Activated CD4-positive, alpha-beta T cell treated with anti-CD3 and anti-CD28 coated beads, Interleukin-2, amount 10 ng/mL, durations not matched to agents 7 days and 5 days (primary cell): ENCODE measurements at regions not wholly inside any gene's neighbourhood (a gene's known extent, or its start where the extent isn't known, plus 50 kb on each side); places are given as distances from the start of the nearest gene placed in this dataset.
"Not testable (repeated sequence)": the region's sequence is repeated elsewhere in the genome, so short reads cannot be mapped to it uniquely, and the experiment has no call there.

Source experiments
- CTCF ChIA-PET: fragments of 350-600 bp; sonication (Branson Sonifier 250); formaldehyde crosslinking; loops from one replicate; lab custom pipeline; 2021; ENCODE audit warnings: antibody characterized with exemption; lab: Charles Lee
- POLR2A ChIA-PET: fragments of 350-600 bp; sonication (Branson Sonifier 250); formaldehyde crosslinking; loops from one replicate; lab custom pipeline; 2021; ENCODE audit warnings: antibody characterized with exemption; lab: Charles Lee
- DNase-seq: peaks from one replicate; pipeline ENCODE4 v3.0.0-alpha.2; 2020
- H3K27ac Mint-ChIP-seq: one replicate; pipeline ENCODE4 v1.8.0; 2021; ENCODE audit warnings: mild to moderate bottlenecking, moderate library complexity, mixed read lengths
- H3K27me3 Mint-ChIP-seq: one replicate; pipeline ENCODE4 v1.8.0; 2021; ENCODE audit warnings: mixed read lengths
- H3K36me3 Mint-ChIP-seq: one replicate; pipeline ENCODE4 v1.8.0; 2021; ENCODE audit warnings: low read depth, mixed read lengths
- H3K4me1 Mint-ChIP-seq: one replicate; pipeline ENCODE4 v1.8.0; 2021; ENCODE audit warnings: mixed read lengths
- H3K4me3 Mint-ChIP-seq: one replicate; pipeline ENCODE4 v1.8.0; 2021; ENCODE audit warnings: mild to moderate bottlenecking, moderate library complexity, mixed read lengths
- H3K9me3 Mint-ChIP-seq: one replicate; pipeline ENCODE4 v1.8.0; 2021; ENCODE audit warnings: mixed read lengths

DNA sequence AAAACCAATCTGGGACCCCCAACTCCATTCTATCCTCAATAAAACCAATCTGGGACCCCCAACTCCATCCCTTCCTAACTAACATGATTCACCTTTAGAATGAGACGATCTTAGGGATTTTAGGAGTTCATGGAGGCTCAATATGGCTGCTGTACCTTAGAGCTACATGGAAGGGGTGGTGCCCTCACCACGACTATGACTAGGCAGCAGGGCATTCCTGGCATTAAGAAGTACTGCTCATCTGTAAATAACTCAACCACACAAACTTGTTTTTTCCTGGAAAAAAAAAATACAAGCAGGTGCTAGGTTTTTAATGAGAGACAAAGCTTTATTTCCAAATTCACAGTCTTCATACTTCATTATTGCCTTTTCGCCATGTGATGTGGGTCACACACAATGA lies 346.5 kb upstream of the FAT1 start:
- Mint-ChIP-seq H3K36me3 (no peaks in the 10 kb centered on the region), H3K9me3 (peaks cover 7% of the 10 kb centered on the region), H3K4me3 (no peak overlapping the region), H3K4me1 (no peaks in the 10 kb centered on the region), H3K27me3 (no peaks in the 10 kb centered on the region), H3K27ac (no peak overlapping the region)
- DNase-seq: no peak
- CTCF ChIA-PET: no interaction called here
- POLR2A ChIA-PET: no interaction called here

DNA sequence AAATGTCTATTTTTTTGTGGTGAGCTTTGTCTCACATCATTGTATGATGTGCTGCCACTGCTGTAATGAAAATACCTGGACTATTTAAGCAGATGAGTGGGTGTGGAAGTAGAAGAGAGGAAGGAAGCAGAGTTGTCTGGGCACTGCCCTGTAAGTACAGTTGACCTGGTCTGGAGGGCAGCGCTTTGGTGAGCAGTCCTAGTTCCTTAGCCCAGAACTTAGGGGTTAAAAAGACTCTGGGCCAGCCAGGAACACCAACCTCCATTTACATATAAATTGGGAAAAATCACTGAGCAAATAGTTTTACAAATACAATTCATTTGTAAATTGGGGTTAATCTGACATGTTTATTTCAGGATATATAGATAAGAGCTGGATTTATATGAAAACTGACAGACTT lies 347.1 kb upstream of the FAT1 start:
- Mint-ChIP-seq H3K36me3 (no peaks in the 10 kb centered on the region), H3K4me3 (no peak overlapping the region), H3K9me3 (peaks cover 7% of the 10 kb centered on the region), H3K27me3 (no peaks in the 10 kb centered on the region), H3K27ac (no peak overlapping the region), H3K4me1 (no peaks in the 10 kb centered on the region)
- ChIA-PET POLR2A (no interaction called here), CTCF (no interaction called here)
- DNase-seq: no peak

DNA sequence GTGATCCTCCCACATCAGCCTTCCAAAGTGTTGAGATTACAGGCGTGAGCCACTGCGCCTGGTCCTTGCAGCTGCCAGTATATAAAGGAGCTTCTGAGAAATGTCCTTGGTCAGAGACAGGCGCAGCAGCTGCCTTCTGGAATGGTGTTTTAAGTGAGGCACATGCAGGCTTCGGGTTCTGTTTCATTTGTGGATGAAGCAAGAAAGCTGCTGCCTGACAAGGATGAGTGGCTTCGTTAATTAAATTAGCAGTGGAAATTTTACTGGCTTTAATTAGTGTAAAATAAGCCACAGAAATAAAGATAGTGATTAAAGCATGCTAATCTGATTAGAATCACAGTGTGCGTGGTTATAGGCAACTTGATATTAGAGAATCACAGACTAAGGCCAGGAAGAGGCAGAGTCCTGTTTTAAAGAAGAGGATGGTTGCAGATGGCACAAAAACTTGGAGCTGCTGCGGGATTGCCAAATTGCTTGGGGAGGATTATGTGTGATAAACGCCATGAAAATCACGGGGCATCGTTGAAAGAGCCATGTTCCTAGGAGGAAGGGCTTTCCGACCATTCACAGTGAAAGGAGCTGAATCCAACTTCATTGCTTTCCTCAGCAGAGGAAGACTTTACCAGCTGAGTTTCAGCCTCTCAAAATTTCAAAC lies 348.4 kb upstream of the FAT1 start:
- H3K27ac Mint-ChIP-seq: no peak overlapping the region
- H3K9me3 Mint-ChIP-seq: peaks cover 7% of the 10 kb centered on the region
- H3K4me3 Mint-ChIP-seq: no peak overlapping the region
- no peak for DNase-seq
- no peaks in the 10 kb centered on the region for H3K27me3 Mint-ChIP-seq
- ChIA-PET POLR2A (no interaction called here), CTCF (no interaction called here)
- no peaks in the 10 kb centered on the region for H3K4me1 Mint-ChIP-seq
- H3K36me3 Mint-ChIP-seq: no peaks in the 10 kb centered on the region

DNA sequence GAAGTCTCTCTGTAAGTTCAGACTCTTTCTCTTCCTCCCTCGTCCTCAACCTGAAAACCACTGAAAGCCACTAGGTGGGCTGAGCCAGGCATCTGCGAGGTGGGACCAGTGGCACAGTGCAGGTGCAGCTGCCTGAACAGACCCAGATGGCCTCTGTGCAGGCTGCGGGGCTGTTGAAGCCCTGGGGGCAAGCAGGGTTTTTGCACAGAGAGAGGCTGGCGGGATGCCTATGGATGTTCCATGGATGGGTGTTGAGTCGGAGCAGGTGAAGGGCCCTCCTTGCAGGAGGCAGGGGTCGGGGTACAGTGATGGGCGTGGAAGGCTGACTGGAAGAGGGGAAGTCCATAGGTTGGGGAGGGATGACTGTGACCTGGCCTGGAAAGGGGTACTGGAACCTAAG lies 350.2 kb upstream of the FAT1 start:
- DNase-seq: no peak
- Mint-ChIP-seq H3K4me1 (no peaks in the 10 kb centered on the region), H3K27me3 (no peaks in the 10 kb centered on the region), H3K4me3 (no peak overlapping the region), H3K36me3 (no peaks in the 10 kb centered on the region), H3K9me3 (peaks cover 6% of the 10 kb centered on the region), H3K27ac (no peak overlapping the region)
- POLR2A ChIA-PET: no interaction called here
- CTCF ChIA-PET: no interaction called here

DNA sequence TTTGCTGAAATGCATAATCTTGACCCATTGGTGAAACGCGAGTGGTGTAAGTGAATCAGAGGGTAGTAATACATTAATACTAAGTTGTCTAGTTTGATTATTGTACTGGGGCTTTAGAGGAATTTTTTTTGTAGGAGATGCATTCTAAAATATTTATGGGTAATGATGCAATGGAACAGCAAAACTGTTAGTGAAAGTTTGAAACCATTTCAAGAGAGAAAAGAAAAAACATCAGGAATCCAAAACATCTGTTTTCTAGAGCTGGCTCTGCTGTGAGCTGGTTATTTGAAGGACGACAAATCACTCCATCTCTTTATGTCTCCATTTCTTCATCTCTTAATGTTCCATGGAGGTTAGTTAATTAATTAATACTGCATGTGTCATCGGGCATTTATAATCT lies 351.9 kb upstream of the FAT1 start:
- H3K9me3 Mint-ChIP-seq: peaks cover 3% of the 10 kb centered on the region
- H3K4me3 Mint-ChIP-seq: no peak overlapping the region
- ChIA-PET CTCF (no interaction called here), POLR2A (no interaction called here)
- no peak for DNase-seq
- H3K27me3 Mint-ChIP-seq: no peaks in the 10 kb centered on the region
- no peak overlapping the region for H3K27ac Mint-ChIP-seq
- no peaks in the 10 kb centered on the region for H3K36me3 Mint-ChIP-seq
- H3K4me1 Mint-ChIP-seq: no peaks in the 10 kb centered on the region

DNA sequence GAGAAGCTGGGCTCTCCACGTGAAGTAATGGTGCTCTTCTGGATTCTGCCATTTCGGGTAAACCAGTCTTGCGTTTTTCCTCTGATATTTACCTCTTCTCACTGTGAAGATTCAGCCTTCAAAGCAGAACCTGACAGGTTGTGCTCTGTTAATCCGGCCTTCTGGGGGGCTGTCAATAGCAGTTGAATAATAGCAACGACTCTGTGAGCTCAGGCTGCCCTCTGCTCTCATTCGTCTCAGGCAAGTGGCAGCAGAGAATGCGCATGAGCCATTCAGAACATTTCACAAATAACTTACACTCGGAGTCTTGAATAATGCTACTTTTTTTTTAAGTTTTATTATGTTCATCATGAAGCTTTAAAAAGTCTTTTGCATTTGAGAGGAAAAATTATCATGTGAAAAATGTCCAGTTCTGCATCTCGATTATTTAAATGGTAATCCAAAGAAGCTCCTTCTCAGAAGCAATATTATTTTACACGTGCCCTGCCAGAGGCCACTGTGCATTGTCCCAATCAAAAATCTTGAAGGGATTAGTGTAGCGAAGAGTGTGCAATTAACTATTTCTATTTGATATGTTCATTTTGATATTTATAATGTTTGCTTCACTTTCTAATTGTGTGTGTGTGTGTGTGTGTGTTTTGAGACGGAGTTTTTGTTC lies 354.2 kb upstream of the FAT1 start:
- H3K4me3 Mint-ChIP-seq: no peak overlapping the region
- CTCF ChIA-PET: no interaction called here
- H3K27ac Mint-ChIP-seq: no peak overlapping the region
- peaks cover 3% of the 10 kb centered on the region for H3K9me3 Mint-ChIP-seq
- H3K27me3 Mint-ChIP-seq: no peaks in the 10 kb centered on the region
- POLR2A ChIA-PET: no interaction called here
- no peaks in the 10 kb centered on the region for H3K4me1 Mint-ChIP-seq
- H3K36me3 Mint-ChIP-seq: no peaks in the 10 kb centered on the region
- DNase-seq: no peak

DNA sequence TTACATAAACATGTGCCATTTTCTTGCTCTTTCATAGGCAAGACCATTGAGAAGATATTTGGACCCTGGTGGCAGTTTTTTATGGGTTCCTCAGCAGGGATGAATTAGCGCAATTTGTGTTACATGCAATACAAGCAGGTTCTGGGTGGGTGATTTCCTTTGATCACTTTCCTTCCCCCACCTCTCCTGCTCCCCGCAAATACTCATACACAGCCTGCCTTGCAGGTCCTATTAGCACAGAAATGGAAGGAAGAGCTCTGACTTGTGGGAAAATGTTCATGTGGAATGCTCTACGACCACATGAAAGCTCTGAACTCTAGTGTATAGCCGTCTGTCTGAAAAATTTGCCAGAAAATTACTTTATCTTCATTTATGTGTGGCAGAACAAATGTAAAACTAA lies 361.0 kb upstream of the FAT1 start:
- H3K27ac Mint-ChIP-seq: no peak overlapping the region
- no peak overlapping the region for H3K4me3 Mint-ChIP-seq
- no peaks in the 10 kb centered on the region for H3K36me3 Mint-ChIP-seq
- no peaks in the 10 kb centered on the region for H3K4me1 Mint-ChIP-seq
- ChIA-PET POLR2A (no interaction called here), CTCF (no interaction called here)
- no peak for DNase-seq
- no peaks in the 10 kb centered on the region for H3K27me3 Mint-ChIP-seq
- peaks cover 5% of the 10 kb centered on the region for H3K9me3 Mint-ChIP-seq

DNA sequence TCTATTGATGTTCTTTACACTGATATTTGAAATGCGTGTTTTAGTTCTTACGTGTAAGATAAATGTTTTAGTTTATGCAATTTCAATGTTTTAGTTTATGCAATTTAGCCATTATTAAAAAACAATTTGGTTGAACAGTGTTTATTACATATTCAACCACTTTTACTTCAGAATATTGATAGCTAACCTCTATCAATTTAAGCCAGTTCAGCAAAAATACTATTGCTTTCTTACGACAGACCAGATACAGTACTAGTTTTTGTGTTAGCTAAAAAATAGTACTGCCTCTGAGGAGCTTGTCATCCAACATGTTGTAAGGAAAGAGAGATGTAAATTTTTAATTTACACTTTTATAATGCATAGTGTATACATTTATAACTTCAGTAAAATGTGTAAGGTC lies 361.7 kb upstream of the FAT1 start:
- CTCF ChIA-PET: no interaction called here
- DNase-seq: no peak
- H3K4me1 Mint-ChIP-seq: no peaks in the 10 kb centered on the region
- no peak overlapping the region for H3K4me3 Mint-ChIP-seq
- POLR2A ChIA-PET: no interaction called here
- no peak overlapping the region for H3K27ac Mint-ChIP-seq
- H3K36me3 Mint-ChIP-seq: no peaks in the 10 kb centered on the region
- H3K9me3 Mint-ChIP-seq: peaks cover 5% of the 10 kb centered on the region
- H3K27me3 Mint-ChIP-seq: no peaks in the 10 kb centered on the region

DNA sequence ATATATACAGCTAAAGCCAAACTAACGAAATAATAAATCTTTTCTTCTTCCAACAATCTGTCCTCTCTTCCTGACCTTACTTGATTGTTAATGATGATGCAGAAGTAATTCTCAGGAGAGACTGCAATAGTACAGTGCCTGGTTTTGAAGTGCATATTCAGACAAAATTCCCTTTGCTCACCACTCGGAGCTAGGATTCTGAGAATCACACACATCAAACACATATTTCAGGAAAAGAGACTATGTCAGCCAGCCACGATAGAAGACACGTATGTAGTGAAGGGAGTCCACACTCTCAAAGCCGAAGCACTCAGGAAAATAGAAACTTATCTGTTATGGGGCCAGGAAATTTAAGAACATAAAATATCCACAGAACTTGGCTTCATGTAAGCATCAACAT lies 362.5 kb upstream of the FAT1 start:
- Mint-ChIP-seq H3K27ac (no peak overlapping the region), H3K4me1 (no peaks in the 10 kb centered on the region), H3K4me3 (no peak overlapping the region), H3K9me3 (peaks cover 8% of the 10 kb centered on the region), H3K27me3 (no peaks in the 10 kb centered on the region), H3K36me3 (no peaks in the 10 kb centered on the region)
- DNase-seq: no peak
- ChIA-PET POLR2A (no interaction called here), CTCF (no interaction called here)

DNA sequence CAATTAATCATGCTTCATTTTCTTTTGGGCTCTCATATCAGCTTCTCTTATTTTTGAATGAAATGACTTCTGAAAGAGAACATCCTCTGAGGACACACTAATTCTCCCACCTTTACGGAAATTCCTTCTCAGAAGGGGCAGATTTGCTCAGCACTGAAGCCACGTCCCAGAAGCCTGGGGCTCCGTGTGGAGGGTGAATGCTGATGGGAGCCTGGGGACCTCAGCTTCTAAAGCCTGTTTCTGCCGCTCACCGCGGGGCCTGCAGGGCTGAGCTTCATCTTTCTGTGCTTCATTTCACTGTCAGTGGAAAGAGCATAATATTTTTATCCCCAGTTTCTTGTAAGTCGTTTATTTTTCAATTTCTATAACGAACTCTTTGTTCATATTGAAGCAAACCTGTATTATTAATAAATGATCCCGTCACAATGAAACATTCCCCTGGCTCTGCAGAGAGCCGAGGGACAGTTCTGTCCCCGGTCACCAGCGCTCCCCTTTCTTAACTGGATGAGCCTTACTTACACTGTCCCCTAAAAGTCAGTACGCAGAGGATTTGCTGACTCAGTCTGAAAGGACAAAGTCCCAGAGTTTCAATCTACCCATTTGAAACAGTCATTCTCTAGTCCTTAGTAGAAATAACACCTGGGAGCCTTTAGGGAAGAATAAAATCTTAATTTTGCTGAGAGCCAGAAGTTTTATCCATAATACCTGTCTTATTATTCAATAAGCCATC lies 364.6 kb upstream of the FAT1 start:
- H3K27me3 Mint-ChIP-seq: no peaks in the 10 kb centered on the region
- ChIA-PET POLR2A (no interaction called here), CTCF (no interaction called here)
- H3K4me3 Mint-ChIP-seq: no peak overlapping the region
- H3K9me3 Mint-ChIP-seq: peaks cover 7% of the 10 kb centered on the region
- H3K36me3 Mint-ChIP-seq: no peaks in the 10 kb centered on the region
- no peak overlapping the region for H3K27ac Mint-ChIP-seq
- no peak for DNase-seq
- no peaks in the 10 kb centered on the region for H3K4me1 Mint-ChIP-seq

DNA sequence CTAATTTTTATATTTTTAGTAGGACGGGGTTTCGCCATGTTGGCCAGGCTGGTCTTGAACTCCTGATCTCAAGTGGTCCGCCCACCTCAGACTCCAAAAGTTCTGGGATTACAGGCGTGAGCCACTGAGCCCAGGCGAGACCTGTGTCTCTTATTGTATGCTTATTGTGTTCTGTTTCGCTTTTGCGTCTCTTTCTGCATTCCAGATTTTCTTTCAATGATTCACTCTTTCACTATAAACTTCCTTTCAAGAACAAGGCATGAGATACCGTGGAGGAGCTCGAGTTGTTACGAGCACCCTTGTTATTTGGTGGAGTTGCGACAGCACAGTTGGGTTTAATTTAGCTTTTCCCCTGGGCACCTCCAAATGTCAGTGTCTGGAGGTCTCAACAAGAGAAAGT lies 366.7 kb upstream of the FAT1 start:
- H3K4me1 Mint-ChIP-seq: no peaks in the 10 kb centered on the region
- no peak for DNase-seq
- H3K36me3 Mint-ChIP-seq: no peaks in the 10 kb centered on the region
- peaks cover 6% of the 10 kb centered on the region for H3K9me3 Mint-ChIP-seq
- no peak overlapping the region for H3K27ac Mint-ChIP-seq
- H3K4me3 Mint-ChIP-seq: no peak overlapping the region
- ChIA-PET POLR2A (no interaction called here), CTCF (no interaction called here)
- H3K27me3 Mint-ChIP-seq: no peaks in the 10 kb centered on the region

DNA sequence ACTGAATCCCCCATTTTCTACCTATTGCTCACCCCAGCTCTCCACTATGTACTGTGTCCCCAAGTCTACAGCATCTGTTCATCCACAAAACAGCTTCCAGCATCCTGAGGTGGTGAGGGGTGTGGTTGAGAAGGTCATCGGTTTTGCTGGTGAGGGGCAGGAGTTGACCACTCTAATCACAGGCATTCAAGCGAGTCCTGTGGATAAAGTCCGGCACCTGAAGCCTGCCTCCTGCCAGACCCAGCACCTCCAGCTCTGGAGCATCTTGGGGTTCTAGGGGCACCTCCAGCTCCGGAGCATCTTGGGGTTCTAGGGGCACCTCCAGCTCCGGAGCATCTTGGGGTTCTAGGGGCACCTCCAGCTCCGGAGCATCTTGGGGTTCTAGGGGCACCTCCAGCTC lies 367.2 kb upstream of the FAT1 start:
- H3K27me3 Mint-ChIP-seq, DNase-seq, CTCF ChIA-PET, POLR2A ChIA-PET, H3K4me1 Mint-ChIP-seq, H3K36me3 Mint-ChIP-seq, H3K4me3 Mint-ChIP-seq, H3K9me3 Mint-ChIP-seq, H3K27ac Mint-ChIP-seq: not testable (repeated sequence)

DNA sequence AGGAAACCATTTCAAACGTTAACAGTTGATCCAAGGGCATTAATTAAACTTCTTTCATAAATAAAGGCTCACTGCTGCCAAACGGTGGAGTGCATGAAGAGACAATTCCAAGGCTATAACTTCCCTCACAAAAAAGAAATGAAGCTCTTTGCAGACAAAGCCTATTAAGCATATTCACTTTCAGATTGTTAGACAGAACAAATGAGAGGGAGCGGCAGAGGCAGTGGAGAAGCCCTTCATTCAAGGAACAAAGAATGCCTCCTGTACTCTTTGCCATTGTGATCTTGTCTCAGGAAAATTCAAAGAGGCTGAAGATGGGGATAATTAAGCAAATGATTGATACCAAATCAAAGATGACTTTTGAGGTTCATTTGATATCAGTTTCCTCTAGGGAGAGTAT lies 370.5 kb upstream of the FAT1 start:
- no peak for DNase-seq
- H3K27ac Mint-ChIP-seq: no peak overlapping the region
- CTCF ChIA-PET: no interaction called here
- no peaks in the 10 kb centered on the region for H3K27me3 Mint-ChIP-seq
- no peaks in the 10 kb centered on the region for H3K4me1 Mint-ChIP-seq
- H3K36me3 Mint-ChIP-seq: no peaks in the 10 kb centered on the region
- H3K4me3 Mint-ChIP-seq: no peak overlapping the region
- POLR2A ChIA-PET: no interaction called here
- peaks cover 11% of the 10 kb centered on the region for H3K9me3 Mint-ChIP-seq
